ENCODE measurements at regions not wholly inside any gene's neighbourhood (a gene's known extent, or its start where the extent isn't known, plus 50 kb on each side); places are given as distances from the start of the nearest gene placed in this dataset.

DNA sequence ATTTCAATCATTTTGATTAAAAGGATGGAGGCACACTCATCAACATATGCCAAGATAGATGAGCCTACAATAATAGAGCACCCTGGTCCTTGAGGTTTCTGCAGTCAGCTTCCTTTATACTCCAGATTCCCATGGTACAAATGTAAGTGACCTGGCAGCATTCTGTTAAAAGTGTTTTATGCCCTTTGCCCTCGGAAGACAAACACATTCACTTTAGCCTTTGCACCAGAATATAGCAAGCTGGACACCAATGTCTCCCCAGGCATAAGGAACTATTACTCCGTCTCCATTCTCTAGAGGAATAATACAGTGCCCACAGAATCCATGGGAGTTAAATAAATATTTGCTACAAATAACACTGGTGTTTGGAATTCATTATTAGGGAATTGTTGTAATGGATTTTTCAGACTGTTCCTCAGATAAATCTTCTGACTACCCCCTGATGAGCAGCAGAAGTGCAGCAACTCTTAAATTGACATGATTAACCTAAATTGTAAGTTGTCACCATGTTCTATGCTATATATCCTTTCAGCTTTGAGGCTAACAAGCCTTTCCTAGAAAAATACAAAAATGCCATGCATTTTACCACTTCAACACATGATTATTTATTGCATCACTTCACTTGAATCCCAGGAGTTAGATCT, 340.2 kb downstream of the TBC1D32 start:
- ChIA-PET POLR2A (no interaction called here), CTCF (no interaction called here)

GRCh38 chr6:120992257-120992656, 342.0 kb downstream of the TBC1D32 start:
- no peak overlapping the region for H3K4me3 ChIP-seq (ENCODE audit: low read depth, low read length)
- no peak overlapping the region for H3K27ac ChIP-seq (ENCODE audit: extremely low read depth, low read depth, low read length)
- ChIA-PET CTCF (no interaction called here), POLR2A (no interaction called here)
- no peaks in the 10 kb centered on the region for H3K4me1 ChIP-seq (ENCODE audit: control insufficient read depth, insufficient read depth, low read length)
- H3K9me3 ChIP-seq (ENCODE audit: control insufficient read depth, insufficient read depth, low read depth, low read length), result no peaks in the 10 kb centered on the region
- no peaks in the 10 kb centered on the region for H3K36me3 ChIP-seq (ENCODE audit: control insufficient read depth in 2 of 2, insufficient read depth in 1 of 2, low read length in 2 of 2)
- TF ChIP-seq ZNF19 (tag by site-specific recombination; IDR thresholded peaks at IDR 0.05; ENCODE audit: low read depth) (no peak), ZBTB20 (tag by site-specific recombination; IDR thresholded peaks at IDR 0.05) (no peak), ZNF692 (tag by site-specific recombination; IDR thresholded peaks at IDR 0.05) (no peak), ATF2 (tag by site-specific recombination; IDR thresholded peaks at IDR 0.05; ENCODE audit: low read depth) (no peak), ZNF341 (tag by site-specific recombination; IDR thresholded peaks at IDR 0.05; ENCODE audit: low read depth) (no peak), GLI2 (tag by site-specific recombination; IDR thresholded peaks at IDR 0.05; ENCODE audit: borderline replicate concordance, low read depth) (no peak), ZNF785 (tag by site-specific recombination; IDR thresholded peaks at IDR 0.05) (no peak), ZNF792 (tag by site-specific recombination; IDR thresholded peaks at IDR 0.05) (no peak), FEZF1 (tag by site-specific recombination; IDR thresholded peaks at IDR 0.05) (no peak)

More for the DNA sequence above, 340.2 kb downstream of the TBC1D32 start:
- Histone ChIP-seq H3K4me1 (ENCODE audit: control insufficient read depth, insufficient read depth, low read length) (no peaks in the 10 kb centered on the region), H3K4me3 (ENCODE audit: low read depth, low read length) (no peak overlapping the region), H3K9me3 (ENCODE audit: control insufficient read depth, insufficient read depth, low read depth, low read length) (no peaks in the 10 kb centered on the region), H3K36me3 (ENCODE audit: control insufficient read depth in 2 of 2, insufficient read depth in 1 of 2, low read length in 2 of 2) (no peaks in the 10 kb centered on the region), H3K27ac (ENCODE audit: extremely low read depth, low read depth, low read length) (no peak overlapping the region)
- no peak for TF ChIP-seq ZNF223 (tag by site-specific recombination; IDR thresholded peaks at IDR 0.05)
- no peak for TF ChIP-seq PRDM1 (tag by site-specific recombination; IDR thresholded peaks at IDR 0.05)
- no peak for TF ChIP-seq ZNF133 (tag by site-specific recombination; IDR thresholded peaks at IDR 0.05)
- TF ChIP-seq REST (tag by site-specific recombination; IDR thresholded peaks at IDR 0.05), result no peak
- TF ChIP-seq ZNF623 (tag by site-specific recombination; IDR thresholded peaks at IDR 0.05), result no peak
- no peak for TF ChIP-seq ZFP41 (tag by site-specific recombination; IDR thresholded peaks at IDR 0.05; ENCODE audit: borderline replicate concordance)
- TF ChIP-seq ZNF692 (tag by site-specific recombination; IDR thresholded peaks at IDR 0.05), result no peak
- no peak for TF ChIP-seq ZSCAN4 (tag by site-specific recombination; IDR thresholded peaks at IDR 0.05)
- TF ChIP-seq, protein P1, sequence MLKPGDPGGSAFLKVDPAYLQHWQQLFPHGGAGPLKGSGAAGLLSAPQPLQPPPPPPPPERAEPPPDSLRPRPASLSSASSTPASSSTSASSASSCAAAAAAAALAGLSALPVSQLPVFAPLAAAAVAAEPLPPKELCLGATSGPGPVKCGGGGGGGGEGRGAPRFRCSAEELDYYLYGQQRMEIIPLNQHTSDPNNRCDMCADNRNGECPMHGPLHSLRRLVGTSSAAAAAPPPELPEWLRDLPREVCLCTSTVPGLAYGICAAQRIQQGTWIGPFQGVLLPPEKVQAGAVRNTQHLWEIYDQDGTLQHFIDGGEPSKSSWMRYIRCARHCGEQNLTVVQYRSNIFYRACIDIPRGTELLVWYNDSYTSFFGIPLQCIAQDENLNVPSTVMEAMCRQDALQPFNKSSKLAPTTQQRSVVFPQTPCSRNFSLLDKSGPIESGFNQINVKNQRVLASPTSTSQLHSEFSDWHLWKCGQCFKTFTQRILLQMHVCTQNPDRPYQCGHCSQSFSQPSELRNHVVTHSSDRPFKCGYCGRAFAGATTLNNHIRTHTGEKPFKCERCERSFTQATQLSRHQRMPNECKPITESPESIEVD (tag by site-specific recombination; IDR thresholded peaks at IDR 0.05), result no peak
- TF ChIP-seq ZNF169 (tag by site-specific recombination; IDR thresholded peaks at IDR 0.05), result no peak
- TF ChIP-seq KLF16 (tag by site-specific recombination; IDR thresholded peaks at IDR 0.05), result no peak
- TF ChIP-seq SP3 (tag by site-specific recombination; IDR thresholded peaks at IDR 0.05), result no peak
- TF ChIP-seq ZNF624 (tag by site-specific recombination; IDR thresholded peaks at IDR 0.05), result no peak
- TF ChIP-seq ZNF214 (tag by site-specific recombination; IDR thresholded peaks at IDR 0.05; ENCODE audit: borderline replicate concordance), result no peak
- TF ChIP-seq ZNF350 (tag by site-specific recombination; IDR thresholded peaks at IDR 0.05), result no peak

All from HEK293 (cell line).